ENCODE measurements at regions not wholly inside any gene's neighbourhood (a gene's known extent, or its start where the extent isn't known, plus 50 kb on each side); places are given as distances from the start of the nearest gene placed in this dataset.

DNA sequence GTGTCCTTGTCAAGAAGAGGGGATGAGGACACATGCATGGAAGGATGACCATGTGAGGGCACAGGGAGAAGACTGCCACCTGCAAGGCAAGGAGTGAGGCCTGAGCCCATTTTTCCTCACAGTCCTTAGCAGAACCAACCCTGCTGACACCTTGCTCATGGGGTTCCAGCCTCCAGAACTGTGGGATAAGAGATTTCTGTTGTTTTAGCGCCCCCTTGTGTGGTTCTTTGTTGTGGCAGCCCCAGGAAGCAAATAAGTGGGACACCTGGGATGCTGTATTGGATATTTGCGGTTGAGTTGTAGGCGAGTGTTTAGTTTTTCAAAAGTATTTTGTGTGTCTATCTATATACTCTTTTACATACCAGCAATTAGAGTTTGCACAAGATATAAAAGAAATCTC lies 206.4 kb downstream of the NXNL2 start:
- DNase-seq (ENCODE audit: extremely low read depth, insufficient read length) = no peak
- Histone ChIP-seq H3K36me3 (ENCODE audit: control insufficient read depth, insufficient read depth, low read length) (no peaks in the 10 kb centered on the region), H3K27me3 (replicated peaks; ENCODE audit: control insufficient read depth, insufficient read depth, low read length) (peaks cover 2% of the 10 kb centered on the region), H3K4me3 (replicated peaks; ENCODE audit: low read depth, low read length) (no peak overlapping the region)
- TF ChIP-seq, protein P1, sequence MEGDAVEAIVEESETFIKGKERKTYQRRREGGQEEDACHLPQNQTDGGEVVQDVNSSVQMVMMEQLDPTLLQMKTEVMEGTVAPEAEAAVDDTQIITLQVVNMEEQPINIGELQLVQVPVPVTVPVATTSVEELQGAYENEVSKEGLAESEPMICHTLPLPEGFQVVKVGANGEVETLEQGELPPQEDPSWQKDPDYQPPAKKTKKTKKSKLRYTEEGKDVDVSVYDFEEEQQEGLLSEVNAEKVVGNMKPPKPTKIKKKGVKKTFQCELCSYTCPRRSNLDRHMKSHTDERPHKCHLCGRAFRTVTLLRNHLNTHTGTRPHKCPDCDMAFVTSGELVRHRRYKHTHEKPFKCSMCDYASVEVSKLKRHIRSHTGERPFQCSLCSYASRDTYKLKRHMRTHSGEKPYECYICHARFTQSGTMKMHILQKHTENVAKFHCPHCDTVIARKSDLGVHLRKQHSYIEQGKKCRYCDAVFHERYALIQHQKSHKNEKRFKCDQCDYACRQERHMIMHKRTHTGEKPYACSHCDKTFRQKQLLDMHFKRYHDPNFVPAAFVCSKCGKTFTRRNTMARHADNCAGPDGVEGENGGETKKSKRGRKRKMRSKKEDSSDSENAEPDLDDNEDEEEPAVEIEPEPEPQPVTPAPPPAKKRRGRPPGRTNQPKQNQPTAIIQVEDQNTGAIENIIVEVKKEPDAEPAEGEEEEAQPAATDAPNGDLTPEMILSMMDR (IDR thresholded peaks at IDR 0.05; ENCODE audit: insufficient read depth, low read length, poor library complexity, severe bottlenecking) = peak; percentile 52

GRCh38 chr9:88742483-88742882 lies 207.5 kb downstream of the NXNL2 start:
- TF ChIP-seq, protein P1 (IDR thresholded peaks at IDR 0.05; ENCODE audit: insufficient read depth, low read length, poor library complexity, severe bottlenecking) = no peak
- Histone ChIP-seq H3K27me3 (replicated peaks; ENCODE audit: control insufficient read depth, insufficient read depth, low read length) (peaks cover 2% of the 10 kb centered on the region), H3K4me3 (replicated peaks; ENCODE audit: low read depth, low read length) (no peak overlapping the region), H3K36me3 (ENCODE audit: control insufficient read depth, insufficient read depth, low read length) (no peaks in the 10 kb centered on the region)
- no peak for DNase-seq (ENCODE audit: extremely low read depth, insufficient read length)

DNA sequence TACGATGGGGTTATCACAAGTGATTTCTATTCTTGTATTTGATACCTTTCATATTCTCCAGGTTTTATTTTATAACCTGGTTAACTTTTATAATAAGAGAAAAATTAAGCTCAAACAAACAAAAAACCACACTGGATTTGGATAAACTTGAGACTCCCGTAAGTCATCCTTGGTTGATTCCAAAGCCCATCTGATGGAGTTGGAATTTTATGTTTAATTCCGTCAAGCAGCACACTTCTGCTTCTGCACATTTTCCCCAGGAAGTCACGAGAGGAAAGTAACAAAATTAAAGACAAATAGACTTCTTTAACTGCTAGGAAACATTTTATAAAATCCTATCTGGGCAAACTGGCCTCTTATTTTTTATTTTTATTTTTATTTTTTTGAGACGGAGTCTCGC lies 207.9 kb downstream of the NXNL2 start:
- Histone ChIP-seq H3K4me3 (replicated peaks; ENCODE audit: low read depth, low read length) (no peak overlapping the region), H3K27me3 (replicated peaks; ENCODE audit: control insufficient read depth, insufficient read depth, low read length) (peaks cover 2% of the 10 kb centered on the region), H3K36me3 (ENCODE audit: control insufficient read depth, insufficient read depth, low read length) (no peaks in the 10 kb centered on the region)
- TF ChIP-seq, protein P1 (IDR thresholded peaks at IDR 0.05; ENCODE audit: insufficient read depth, low read length, poor library complexity, severe bottlenecking) = no peak
- DNase-seq (ENCODE audit: extremely low read depth, insufficient read length) = no peak

DNA sequence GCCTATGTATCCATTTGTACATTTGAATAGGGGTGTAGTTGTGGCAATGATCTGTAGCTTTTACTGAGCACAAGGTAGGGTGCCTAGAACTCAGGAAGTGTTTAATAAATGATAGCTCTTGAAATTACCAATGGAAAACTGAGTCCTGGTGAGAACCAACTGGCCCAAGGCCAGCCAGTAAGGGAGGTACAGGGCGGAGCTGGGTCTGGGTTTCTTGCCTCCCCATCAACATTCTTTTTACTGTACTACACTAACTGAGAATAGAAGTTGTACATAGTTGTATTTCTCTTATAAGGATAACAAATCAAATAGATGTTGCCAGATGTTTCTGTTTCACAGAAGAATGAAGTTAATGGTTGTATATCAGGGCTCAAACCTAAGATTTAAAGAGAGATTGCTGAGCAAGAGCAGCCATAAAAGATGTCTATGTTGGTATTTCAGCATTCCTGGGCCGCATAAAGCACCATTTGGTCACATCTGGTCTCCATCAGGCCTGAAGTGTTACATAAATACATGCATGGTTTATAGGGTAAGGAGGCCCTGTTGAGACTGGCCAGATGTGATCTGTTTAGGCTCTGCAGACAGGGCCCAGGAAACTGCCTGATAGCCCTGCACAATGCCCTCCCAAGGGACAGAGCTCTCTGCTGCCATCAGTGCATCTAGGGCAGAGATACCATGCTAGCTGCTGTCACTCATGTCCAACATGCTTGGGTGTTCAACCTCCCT lies 210.5 kb downstream of the NXNL2 start:
- H3K27me3 ChIP-seq (replicated peaks; ENCODE audit: control insufficient read depth, insufficient read depth, low read length) = no peaks in the 10 kb centered on the region; the same call in 1 of the 2 replicates
- no peak overlapping the region for H3K4me3 ChIP-seq (replicated peaks; ENCODE audit: low read depth, low read length)
- TF ChIP-seq, protein P1 (IDR thresholded peaks at IDR 0.05; ENCODE audit: insufficient read depth, low read length, poor library complexity, severe bottlenecking) = no peak
- no peaks in the 10 kb centered on the region for H3K36me3 ChIP-seq (ENCODE audit: control insufficient read depth, insufficient read depth, low read length)
- DNase-seq (ENCODE audit: extremely low read depth, insufficient read length) = no peak

DNA sequence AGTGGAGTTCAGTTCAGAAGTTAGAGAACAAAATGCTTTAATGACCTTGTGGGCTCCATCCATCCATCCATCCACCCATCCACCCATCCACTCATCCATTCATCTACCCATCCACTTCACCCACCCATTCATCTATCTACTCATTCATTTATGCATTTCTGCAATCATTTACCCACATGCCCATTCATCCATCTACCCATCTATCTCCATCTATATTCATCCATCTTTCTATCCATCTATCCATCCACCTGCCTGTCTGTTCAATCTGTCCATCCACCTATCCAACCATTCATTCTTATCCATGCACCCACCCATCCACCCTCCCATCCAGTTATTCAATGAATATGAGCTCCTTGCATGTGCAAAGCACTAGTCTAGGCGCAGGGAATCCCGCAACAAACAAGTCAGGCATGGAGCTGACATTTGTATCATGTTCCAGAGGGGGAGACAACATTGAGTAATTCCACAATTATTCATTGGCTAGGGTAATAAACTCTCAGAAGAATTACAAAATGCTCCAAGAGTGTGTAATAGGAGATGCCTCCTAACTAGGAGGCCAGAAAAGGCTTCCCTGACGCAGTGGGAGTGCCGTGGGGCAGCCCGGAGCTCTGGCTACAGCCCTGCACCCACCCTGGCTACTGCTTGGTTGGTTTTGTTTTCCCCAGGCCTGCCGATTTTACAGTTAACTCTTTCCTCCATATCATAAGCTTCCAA lies 211.2 kb downstream of the NXNL2 start:
- Histone ChIP-seq H3K27me3 (replicated peaks; ENCODE audit: control insufficient read depth, insufficient read depth, low read length) (no peaks in the 10 kb centered on the region; the same call in 1 of the 2 replicates), H3K36me3 (ENCODE audit: control insufficient read depth, insufficient read depth, low read length) (no peaks in the 10 kb centered on the region), H3K4me3 (replicated peaks; ENCODE audit: low read depth, low read length) (no peak overlapping the region)
- DNase-seq (ENCODE audit: extremely low read depth, insufficient read length) = no peak
- TF ChIP-seq, protein P1 (IDR thresholded peaks at IDR 0.05; ENCODE audit: insufficient read depth, low read length, poor library complexity, severe bottlenecking) = no peak
